ENCODE measurements at regions not wholly inside any gene's neighbourhood (a gene's known extent, or its start where the extent isn't known, plus 50 kb on each side); places are given as distances from the start of the nearest gene placed in this dataset.
A peak's percentile ranks its signal among the peaks of the same experiment; 100 is the strongest.

DNA sequence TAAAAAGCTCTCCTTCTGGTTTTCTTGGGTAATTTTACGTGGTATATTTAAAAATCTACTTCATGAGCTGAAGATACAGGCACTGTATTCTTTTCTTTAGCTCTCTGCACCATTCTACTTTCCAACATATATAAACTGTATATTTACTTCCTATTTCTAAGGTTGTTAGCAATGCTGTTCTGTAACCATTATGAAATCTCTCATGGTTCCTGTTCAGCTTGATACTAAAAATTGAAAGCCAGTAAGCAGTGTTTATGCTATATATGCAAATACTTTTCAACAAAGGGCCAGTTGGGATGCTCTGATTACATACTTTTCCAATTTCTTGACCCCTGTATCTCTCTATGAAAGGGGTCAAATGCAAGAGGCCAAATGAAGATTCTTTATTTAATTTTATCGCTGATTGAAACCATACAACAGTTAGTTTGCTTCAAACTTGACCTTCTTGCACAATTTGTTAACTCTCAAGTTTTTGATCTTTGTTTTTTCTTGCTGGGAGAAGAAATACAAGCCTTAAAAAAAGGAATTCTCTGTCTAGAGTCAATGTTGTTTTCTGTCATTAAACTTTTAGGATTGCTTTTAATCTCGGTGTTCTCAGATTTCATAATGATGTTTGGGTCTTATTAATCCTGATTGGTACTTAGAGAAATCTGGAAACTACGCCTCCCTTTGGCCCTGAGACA lies 223.2 kb downstream of the PRL start:
- no peak for DNase-seq (ENCODE audit: low read depth in 4 of 4, low spot score in 2 of 4)

DNA sequence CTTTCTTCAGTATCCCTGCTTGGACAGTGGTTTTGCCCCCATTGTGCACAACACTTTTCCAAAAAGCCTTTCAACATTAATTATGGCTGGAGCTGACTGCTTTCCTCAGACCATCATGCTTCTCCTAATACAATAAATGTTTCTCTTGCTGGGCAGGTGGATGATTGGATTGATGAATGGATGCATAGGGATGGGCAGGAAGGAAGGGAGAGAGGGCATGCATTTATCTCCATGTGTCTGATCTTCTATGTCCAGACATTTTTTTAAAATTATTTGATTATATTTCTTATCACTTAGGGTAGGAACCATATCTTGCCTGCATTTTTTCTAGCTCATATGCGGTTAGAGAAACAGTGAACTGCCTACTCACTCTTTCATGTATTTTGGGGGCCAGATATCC lies 218.5 kb downstream of the PRL start:
- DNase-seq (ENCODE audit: low read depth in 4 of 4, low spot score in 2 of 4) = no peak

DNA sequence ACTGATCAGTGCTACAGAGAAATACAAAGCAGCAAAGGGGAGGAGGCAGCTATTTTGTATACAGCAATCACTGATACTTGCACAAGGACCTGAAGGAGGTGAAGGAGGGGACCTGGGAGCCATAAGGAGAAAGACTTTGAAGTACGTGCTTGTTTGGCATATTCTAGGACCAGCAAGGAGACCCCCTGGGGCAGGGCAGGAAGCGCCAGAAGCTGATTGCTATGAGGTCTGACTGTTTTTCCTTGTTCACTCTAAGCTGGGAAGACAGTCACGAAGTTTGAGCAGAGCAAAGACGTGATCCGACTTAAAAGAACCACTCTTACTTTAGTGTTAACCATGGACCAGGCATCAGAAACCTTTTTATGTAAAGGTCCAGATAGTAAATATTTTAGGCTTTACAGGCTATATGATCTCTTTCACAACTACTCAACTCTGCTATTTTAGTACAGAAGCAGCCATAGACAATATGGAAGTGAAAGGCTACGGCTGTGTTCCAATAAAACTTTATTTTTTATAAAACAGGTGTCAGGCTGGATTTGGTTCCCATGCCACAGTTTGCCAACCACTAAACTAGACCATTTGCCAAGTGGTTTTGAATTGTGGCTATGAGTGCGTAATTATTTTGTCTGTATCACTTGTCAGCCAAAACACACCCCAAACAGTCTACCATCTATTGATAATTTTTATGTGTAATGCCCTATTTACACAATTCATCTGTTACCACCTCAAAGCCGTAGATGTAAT lies 217.9 kb downstream of the PRL start:
- no peak for DNase-seq (ENCODE audit: low read depth in 4 of 4, low spot score in 2 of 4)

DNA sequence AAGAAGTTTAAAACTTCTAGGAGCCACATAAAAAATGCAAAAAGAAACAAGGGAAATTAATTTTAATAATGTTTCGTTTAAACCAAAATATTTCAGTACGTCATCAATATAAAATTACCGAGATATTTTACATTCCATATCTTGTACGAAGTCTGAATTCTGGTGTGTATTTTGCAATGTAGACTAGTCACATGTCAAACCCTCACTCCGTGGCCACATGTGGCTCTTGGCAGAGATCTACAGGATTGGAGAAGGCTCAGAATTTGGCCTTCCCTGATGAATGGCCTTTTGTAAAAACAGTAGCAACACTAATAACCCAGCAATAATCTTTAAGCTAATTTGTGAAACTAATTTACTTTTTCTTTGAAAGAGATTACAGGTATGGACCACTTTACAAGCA lies 217.1 kb downstream of the PRL start:
- DNase-seq (ENCODE audit: low read depth in 4 of 4, low spot score in 2 of 4) = no peak

DNA sequence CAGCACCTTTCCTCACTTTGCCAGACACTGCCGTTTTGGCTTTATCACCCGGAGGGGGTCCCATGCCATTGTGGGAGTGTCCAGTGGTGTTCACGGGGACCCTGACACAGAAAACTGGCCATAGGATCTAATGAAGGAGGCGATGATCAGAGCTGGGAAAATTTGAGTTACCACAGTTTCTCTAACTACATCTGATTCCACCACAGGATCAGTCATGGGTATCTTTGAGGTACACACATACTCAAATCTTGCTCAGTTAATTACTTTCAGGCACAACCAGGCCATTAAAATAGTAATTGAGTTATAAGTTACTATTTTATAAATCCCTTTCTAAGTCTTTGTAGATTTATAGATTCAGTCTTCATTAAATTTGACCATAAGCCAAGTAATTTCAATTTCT lies 215.1 kb downstream of the PRL start:
- DNase-seq (ENCODE audit: low read depth in 4 of 4, low spot score in 2 of 4) = no peak

DNA sequence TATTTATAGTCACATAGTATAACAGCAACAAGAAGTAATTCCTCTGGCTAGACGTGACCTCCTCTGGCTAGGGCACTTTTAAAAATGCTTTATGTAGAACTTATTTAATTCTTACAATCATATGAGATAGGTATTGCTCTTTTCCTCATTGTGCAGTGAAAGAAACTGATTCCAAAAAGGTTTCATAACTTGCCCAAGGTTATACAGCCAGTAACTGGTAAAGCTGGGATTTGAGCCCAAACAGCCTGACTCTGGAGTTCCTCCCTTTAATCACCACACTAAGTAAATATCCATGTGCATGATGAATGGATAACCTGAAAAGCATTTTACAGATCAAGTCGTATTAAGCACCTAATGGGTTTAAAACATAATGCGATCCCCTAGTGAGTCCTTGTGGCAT lies 214.6 kb downstream of the PRL start:
- no peak for DNase-seq (ENCODE audit: low read depth in 4 of 4, low spot score in 2 of 4)

DNA sequence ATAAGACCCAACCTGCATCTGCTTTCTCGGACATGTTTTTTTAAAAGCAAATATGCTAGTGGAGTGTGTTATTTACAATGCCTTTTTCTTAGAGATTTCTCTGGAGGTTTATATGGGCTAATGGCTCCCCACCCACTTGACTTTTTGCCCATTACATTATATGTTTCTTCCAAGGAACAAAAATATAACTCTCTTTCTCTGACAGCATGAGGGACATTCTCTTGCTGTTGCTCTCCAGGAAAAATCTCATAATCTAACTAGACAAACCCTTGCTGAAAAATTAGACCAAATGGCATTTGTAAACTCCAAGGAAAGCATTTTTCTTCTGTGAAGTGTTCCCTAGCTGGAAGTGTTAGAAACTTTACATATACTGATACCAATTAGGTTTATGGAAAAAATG lies 213.7 kb downstream of the PRL start:
- no peak for DNase-seq (ENCODE audit: low read depth in 4 of 4, low spot score in 2 of 4)

DNA sequence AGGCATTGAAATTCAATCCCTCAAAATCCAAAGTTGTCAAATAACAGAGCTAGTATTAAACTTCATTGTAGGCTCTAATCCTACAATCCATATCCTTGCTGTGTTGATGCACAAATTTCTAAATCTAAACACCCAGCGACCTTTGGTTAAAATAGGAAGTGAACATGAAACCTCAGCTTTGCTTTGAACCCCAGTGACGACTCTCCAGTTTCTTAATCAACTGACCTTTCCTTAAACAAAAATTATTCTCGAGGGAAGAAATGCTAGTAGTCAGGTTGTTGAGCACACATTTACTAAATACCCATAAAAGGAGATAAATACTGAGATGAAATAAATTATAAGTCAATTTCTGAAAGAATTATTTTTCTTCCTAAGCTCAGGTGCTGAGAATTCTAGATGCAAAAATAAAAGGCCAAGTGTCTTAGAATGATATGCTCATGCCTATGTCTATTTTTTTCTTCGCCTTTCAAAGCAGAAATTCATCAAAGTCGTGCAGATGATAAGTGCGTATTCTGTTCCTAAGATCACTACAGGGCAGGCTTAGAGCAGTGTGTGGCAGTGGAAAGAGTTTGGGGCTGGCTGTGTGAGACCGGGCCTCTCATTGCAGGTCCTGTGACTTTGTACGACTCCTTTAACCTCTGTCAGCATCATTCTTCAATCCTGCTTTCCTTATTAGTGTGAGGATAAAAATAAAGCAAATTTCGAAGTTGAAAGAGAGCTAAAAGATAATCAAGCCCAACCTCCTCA lies 208.7 kb downstream of the PRL start:
- no peak for DNase-seq (ENCODE audit: low read depth in 4 of 4, low spot score in 2 of 4)

DNA sequence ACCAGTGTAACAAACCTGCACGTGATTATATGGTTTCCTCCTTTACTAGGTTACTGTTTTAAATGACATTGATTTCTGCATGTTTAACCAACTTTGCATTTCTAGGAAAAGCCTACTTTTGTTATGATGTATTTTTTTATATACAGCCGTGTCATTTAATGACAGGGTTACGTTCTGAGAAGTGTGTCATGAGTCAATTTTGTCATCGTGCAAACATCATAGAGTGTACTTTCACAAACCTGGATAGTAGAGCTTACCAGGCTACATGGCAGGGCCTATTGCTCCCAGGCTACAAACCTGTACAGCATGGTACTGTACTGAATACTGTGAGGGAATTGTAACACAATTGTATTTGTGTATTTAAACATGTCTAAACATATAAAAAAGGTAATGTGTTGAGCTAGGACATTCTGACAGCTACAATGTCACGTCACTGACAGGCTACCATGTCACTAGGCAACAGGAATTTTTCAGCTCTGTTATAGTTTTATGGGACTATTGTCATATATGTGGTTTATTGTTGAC lies 205.3 kb downstream of the PRL start:
- DNase-seq (ENCODE audit: low read depth in 4 of 4, low spot score in 2 of 4) = no peak

DNA sequence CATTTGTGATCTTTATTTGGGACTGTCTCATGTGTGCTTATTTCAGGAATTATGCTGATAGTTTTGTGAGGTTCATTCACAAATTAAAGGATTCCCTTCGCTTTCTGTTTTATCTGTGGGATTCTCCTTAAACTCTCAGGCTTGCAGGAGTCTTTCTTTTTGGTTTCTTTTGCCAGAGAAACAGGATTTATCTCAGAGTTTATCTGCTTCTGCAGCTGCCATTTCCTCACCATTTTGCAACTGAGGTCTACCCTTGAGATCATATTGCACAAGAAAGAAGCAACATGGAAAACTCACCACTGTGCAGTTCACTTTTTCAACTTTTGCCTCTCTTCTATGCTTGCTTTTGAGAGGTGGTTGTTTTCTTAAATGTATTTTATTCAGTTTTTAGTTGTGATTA lies 201.0 kb downstream of the PRL start:
- DNase-seq (ENCODE audit: low read depth in 4 of 4, low spot score in 2 of 4) = no peak

DNA sequence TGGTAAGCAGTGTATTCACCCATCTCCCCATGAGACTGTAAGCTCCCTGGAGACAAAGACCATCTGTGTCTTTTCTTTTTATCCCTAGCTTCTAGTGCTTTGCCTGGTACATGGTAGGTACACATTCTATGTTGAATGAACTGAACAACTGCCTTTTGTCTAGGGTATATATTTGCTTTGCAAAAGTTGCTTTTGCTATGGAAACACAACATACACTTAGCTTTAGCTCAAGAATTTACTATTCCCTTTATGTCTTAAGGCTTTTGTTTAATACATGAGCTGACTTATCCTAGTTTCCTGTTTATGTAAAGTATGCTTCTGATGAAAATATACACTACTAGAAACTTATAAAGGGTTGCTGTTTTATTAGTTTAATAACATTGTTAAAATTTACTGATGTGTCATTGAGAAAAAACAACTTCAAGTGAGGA lies 198.2 kb downstream of the PRL start:
- peak in 1 of 4 donors; percentile 27 for DNase-seq (ENCODE audit: low read depth in 4 of 4, low spot score in 2 of 4)

DNA sequence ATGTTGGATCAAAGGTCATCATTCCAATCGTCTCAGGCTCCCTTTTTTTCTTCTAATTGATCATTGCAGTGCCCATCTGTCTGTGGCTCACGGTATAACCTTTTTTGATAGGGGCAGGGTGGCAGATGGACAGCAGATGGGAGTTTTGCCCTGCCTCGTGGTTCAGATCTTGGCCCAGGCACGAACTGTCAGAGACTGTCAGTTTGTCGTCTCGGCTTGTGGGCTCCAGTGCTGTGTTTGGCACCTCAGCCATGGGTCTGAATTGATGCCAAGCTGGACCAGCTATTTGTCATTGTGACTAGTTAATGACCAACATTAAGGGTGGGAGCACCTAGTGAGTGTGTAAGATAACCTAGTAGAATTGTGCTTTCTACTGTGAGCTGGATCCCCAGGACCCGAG lies 197.6 kb downstream of the PRL start:
- DNase-seq (ENCODE audit: low read depth in 4 of 4, low spot score in 2 of 4) = no peak

DNA sequence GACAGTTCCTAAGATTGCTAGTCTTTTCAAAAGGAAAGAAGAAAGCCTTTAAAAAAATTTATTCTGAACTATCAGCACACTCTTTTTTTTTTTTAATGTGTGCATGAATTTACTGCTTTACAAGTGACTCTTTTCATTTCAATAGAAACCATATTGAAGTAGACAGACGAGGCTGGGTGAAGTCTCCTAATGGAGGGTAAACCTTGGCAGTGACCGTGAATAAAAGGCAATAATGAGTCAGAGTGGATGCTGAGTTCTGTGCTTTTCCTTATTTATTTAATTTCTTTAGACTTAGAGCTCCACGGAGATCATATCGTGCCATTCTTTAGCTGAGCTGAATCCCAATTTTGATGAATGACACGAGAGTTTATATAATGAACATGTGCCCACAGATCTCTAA lies 196.9 kb downstream of the PRL start:
- DNase-seq (ENCODE audit: low read depth in 4 of 4, low spot score in 2 of 4) = no peak

DNA sequence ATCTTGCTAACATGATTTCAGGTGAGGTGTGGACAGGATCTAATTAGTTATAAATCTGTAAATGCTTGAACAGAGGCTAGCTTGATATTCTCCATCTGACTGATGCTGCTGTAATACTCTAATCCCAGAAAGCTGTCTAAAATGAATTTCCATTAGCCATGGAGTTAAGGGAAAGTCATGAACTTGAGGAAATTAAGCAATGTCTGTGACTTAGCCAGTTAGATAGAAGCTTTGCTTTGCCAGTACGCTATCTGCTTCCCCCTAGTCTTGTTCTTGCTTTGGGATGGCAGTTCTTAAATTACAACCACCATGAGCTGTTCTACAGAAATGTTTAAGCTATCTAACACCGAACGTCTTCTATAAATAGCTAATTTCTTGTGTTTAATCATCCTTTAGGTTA lies 195.7 kb downstream of the PRL start:
- no peak for DNase-seq (ENCODE audit: low read depth in 4 of 4, low spot score in 2 of 4)

DNA sequence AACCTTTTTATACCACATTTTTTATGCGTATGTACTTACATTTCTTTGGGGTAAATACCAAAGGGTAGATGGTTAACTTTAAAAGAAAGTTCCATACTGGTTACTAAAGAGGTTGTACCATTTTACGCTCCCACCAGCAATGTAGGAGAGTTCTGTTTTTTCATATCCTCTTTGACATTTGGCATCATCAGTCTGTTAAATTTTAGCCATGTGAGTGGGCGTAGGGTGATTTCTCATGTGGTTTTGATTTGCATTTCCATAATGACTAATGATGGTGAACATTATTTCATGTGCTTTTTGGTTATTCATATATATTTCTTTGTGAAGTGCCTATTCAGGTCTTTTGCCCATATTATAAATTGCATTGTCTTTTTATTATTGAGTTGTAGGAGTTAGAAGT lies 194.2 kb downstream of the PRL start:
- DNase-seq (ENCODE audit: low read depth in 4 of 4, low spot score in 2 of 4) = no peak

DNA sequence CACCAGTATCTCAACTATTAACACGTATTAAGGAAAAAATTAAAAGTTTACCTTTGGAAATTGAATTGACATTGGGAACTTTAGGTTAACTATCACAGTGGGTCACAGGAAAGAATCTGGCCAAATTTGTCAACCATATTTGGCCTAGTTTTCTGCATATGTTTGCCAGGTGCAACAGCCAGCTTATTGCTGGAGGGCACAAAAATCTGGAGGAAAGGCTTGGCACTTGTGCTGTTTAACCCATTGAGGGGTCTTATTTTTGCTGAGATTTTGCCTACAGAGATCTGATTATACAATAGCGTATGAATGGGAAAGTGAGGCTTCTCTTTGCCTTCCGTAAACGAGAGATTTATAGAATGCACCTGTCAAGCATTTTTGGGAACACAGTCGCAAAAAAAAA lies 190.4 kb downstream of the PRL start:
- DNase-seq (ENCODE audit: low read depth in 4 of 4, low spot score in 2 of 4) = no peak

DNA sequence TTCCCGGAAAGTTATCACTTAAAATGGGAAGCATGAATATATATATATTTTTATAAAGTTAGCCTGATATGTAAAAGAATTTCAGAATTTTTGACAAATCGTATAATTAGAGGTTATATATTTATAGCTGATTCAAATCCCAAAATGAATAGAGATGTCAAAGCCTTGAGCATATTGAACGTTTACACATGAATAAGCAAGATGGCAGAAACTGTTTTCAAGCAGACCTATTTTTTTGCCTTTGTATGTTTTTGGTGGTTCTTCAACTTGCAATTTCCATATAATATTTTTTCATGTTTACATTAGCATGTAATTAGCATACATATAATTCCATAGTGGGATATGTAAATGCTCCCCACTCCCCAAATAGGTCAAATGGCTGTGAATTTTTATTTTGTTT lies 189.9 kb downstream of the PRL start:
- no peak for DNase-seq (ENCODE audit: low read depth in 4 of 4, low spot score in 2 of 4)

DNA sequence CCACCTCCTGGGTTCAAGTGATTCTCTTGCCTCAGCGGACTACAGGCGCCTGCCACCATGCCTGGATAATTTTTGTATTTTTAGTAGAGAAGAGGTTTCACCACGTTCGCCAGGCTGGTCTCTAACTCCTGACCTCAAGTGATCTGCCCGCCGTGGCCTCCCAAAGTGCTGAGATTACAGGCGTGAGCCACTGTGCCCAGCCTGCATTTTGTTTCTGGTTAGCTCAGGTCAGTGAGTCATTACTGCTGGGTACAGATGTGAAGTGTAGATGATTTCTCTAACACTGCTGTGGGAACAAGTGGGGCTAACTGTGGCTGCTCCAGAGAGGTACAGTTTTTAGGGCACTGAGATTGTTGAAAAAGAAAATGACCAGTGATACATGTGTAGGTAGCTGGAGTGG lies 188.6 kb downstream of the PRL start:
- DNase-seq (ENCODE audit: low read depth in 4 of 4, low spot score in 2 of 4) = no peak

DNA sequence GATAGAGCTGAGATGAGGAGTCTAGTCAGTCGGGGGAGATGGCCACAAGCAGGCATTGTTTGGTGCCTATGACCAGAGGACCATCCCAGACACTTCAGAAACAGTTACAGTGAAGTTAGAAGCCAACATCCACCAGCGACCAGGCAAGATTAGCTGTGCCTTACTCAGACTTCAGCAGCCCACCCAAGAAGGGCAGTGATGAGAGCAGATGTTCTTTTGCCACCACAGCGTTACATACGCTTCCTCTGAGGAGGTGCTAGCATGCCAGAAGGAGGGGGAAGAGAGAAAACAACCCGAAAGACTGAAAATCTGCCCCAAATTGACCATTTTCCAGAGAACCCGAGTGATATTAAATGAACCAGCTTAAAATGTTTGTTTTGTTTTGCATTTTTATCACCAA lies 186.8 kb downstream of the PRL start:
- no peak for DNase-seq (ENCODE audit: low read depth in 4 of 4, low spot score in 2 of 4)

DNA sequence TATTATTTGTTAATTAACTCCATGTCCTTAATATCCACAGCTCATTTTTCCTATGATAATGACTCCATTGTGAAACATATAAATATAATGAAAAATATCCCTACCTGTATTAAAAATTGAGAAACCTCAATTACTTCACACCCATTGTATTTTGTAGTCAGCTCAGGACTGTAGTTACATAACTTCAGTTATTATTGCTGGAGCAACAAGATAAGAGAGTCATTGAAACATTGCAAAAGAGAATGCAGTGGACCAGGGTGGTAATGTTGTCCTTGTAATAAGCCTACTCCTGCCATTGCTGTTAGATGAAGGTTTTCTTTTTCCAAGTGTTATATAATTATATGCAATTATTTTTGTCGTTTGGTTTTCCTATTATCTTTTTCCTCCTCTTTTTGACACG lies 184.4 kb downstream of the PRL start:
- DNase-seq (ENCODE audit: low read depth in 4 of 4, low spot score in 2 of 4) = no peak

DNA sequence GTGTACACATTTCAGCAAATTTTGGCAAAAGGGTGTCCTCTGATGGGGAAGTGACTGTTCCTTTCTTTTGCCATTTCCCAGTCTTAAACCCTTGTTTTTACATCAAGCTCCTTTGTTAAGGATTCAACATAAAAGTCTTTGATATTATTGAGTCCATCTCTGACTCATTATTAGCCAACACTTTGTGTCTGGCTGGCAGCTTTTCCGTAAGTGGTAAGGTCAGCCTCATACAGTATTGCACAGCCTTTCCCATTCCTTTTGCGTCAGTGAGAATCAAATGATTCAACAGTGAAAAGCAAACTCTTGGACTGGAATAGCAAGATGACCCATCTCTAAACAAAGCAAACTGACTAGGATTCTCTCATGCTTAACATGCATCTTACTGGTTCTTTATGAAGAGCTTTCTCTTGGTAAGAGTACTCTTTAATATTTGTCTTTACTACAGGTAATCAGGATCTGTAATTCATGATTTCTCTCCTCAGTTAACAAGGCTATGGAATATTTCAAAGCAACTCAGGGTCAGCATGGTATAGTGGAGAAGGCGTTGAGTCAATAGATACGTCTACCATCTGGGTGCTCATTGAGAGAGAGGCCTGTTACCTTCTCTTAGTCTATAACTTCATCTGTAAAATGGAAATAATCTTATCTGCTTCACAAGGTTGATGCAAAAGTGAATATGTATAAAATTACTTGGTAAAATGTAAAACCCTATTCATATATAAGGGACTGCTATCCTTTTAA lies 183.6 kb downstream of the PRL start:
- DNase-seq (ENCODE audit: low read depth in 4 of 4, low spot score in 2 of 4) = no peak

All from left renal cortex interstitium (tissue), 4 donors.